SK-N-SH (cell line): ENCODE measurements at regions not wholly inside any gene's neighbourhood (a gene's known extent, or its start where the extent isn't known, plus 50 kb on each side); places are given as distances from the start of the nearest gene placed in this dataset.

ENCODE experiments used
- CTCF ChIP-seq: fragments of 200-600 bp; sonication (generic); IDR thresholded peaks from 2 replicates; pipeline ENCODE4 v1.6.1; 2017; ENCODE audit warnings: antibody characterized with exemption, mild to moderate bottlenecking, moderate library complexity
- EZH2phosphoT487 ChIP-seq: fragments of 200-600 bp; sonication (generic); IDR thresholded peaks from 2 replicates; pipeline ENCODE4 v1.6.1; 2017; ENCODE audit warnings: low read depth, mixed run types, mild to moderate bottlenecking, antibody characterized with exemption, moderate library complexity, borderline replicate concordance
- GABPA ChIP-seq: IDR thresholded peaks from 2 replicates; pipeline ENCODE4 v1.4.0; 2012; ENCODE audit warnings: low read depth, mild to moderate bottlenecking
- POLR2AphosphoS5 ChIP-seq: IDR thresholded peaks from 2 replicates; pipeline ENCODE4 v1.6.1; 2012; ENCODE audit warnings: low read depth, low read length
- RAD21 ChIP-seq: IDR thresholded peaks from 2 replicates; pipeline ENCODE4 v1.6.1; 2012; ENCODE audit warnings: mild to moderate bottlenecking, low read length
- TAF1 ChIP-seq: IDR thresholded peaks from 2 replicates; pipeline ENCODE4 v1.6.1; 2012; ENCODE audit warnings: low read depth, mild to moderate bottlenecking, low read length, moderate library complexity, borderline replicate concordance
- TEAD4 ChIP-seq: IDR thresholded peaks from 2 replicates; pipeline ENCODE4 v1.4.0; 2012; ENCODE audit warnings: mild to moderate bottlenecking, borderline replicate concordance; ENCODE audit not compliant: insufficient read depth

GRCh38 chrX:1794586-1794985 lies 179.7 kb downstream of the ASMT start:
- TF ChIP-seq GABPA (no peak), CTCF (no peak), EZH2phosphoT487 (no peak), RAD21 (no peak), POLR2AphosphoS5 (no peak), TAF1 (no peak), TEAD4 (no peak)
